BLaER1 treated with 17β-estradiol and CSF1 and Interleukin-3, amounts not matched to agents 10 nM and 100 nM (cell line): ENCODE measurements at regions not wholly inside any gene's neighbourhood (a gene's known extent, or its start where the extent isn't known, plus 50 kb on each side); places are given as distances from the start of the nearest gene placed in this dataset.

Experiments used
- H3K27ac ChIP-seq, 11 experiments: shearing (Covaris generic); formaldehyde crosslinking; 2 replicates each; pipeline ENCODE4 v1.8.1; 2022
- H3K27me3 ChIP-seq, 11 experiments: shearing (Covaris generic); formaldehyde crosslinking; 2 replicates each; pipeline ENCODE4 v1.8.1; 2022
- H3K36me3 ChIP-seq, 11 experiments: shearing (Covaris generic); formaldehyde crosslinking; 2 replicates each; pipeline ENCODE4 v1.8.1; 2022
- H3K4me1 ChIP-seq, 10 experiments: shearing (Covaris generic); formaldehyde crosslinking; 2 replicates each; pipeline ENCODE4 v1.8.1; 2022
- H3K4me2 ChIP-seq, 11 experiments: shearing (Covaris generic); formaldehyde crosslinking; 2 replicates each; pipeline ENCODE4 v1.8.1; 2022
- H3K4me3 ChIP-seq, 10 experiments: shearing (Covaris generic); formaldehyde crosslinking; 2 replicates each; pipeline ENCODE4 v1.8.1; 2022
- H3K9ac ChIP-seq, 11 experiments: shearing (Covaris generic); formaldehyde crosslinking; 2 replicates each; pipeline ENCODE4 v1.8.1; 2022
- H3K9me3 ChIP-seq, 11 experiments: shearing (Covaris generic); formaldehyde crosslinking; replicated peaks in 1 of 11; 2 replicates each; pipeline ENCODE4 v1.8.1; 2022
- H4K20me1 ChIP-seq, 11 experiments: shearing (Covaris generic); formaldehyde crosslinking; 2 replicates each; pipeline ENCODE4 v1.8.1; 2022
- Cebpa-rat ChIP-seq, 11 experiments: shearing (Covaris generic); IDR thresholded peaks; 2 replicates each; pipeline ENCODE4 v1.8.1; 2022

DNA sequence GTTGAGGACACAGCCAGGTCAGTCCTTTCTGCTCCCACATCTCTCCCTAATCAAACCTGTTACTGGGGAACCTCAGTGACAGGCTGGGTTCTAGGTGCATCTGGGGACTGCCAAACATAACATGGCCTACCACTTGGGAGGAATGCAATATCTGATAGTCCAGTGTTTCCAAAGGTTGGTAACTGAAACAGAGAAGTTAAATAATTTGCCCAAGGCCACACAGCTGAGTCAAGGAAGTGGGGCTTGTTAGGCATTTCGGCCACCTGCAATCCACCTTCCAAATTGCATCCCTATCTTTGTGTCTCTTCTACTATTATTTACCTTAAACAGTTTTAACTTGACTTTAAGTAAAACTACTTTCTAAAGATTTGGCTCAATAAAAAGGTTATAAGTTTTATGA, 731.3 kb downstream of the UQCRFS1 start:
- peak overlapping the region; percentile 59 to 80 (median 69) for H3K4me2 ChIP-seq
- peak overlapping the region in 7 of 11 experiments; percentile 3 to 65 (median 35); a peak in 9 of 22 replicates for H3K27ac ChIP-seq
- no peaks in the 10 kb centered on the region for H3K27me3 ChIP-seq
- H3K4me3 ChIP-seq, result no peak overlapping the region; a peak in 2 of 20 replicates
- H3K4me1 ChIP-seq, result peaks cover 36 to 62% (median 60%) of the 10 kb centered on the region in 10 experiments
- H3K36me3 ChIP-seq, result no peaks in the 10 kb centered on the region
- H3K9me3 ChIP-seq, result peaks cover 9 to 21% (median 12%) of the 10 kb centered on the region in 11 experiments; a peak in 20 of 22 replicates
- TF ChIP-seq Cebpa-rat (IDR thresholded peaks at IDR 0.05), result no peak
- no peaks in the 10 kb centered on the region for H4K20me1 ChIP-seq
- H3K9ac ChIP-seq, result 0 out of 22 replicates have a peak overlapping the region, but pooled peaks of 1 of the 11 experiments have one; percentile 18

DNA sequence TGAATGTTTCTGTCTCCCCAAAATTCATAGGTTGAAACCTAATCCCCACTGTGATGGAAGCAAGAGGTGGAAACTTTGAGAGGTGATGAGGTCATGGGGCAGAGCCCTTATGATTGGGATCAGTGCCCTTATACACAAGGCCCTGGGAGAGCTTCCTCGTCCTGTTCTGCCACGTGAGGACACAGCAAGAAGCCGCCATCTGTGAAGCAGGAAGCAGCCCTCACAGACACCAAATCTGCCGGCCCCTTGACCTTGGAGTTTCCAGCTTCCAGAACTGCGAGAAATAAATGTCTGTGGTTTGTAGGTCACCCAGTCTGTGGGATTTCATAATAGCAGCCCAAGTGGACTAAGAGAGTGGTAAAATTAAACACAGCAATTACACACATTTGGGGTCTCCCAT, 737.4 kb downstream of the UQCRFS1 start:
- Histone ChIP-seq H3K4me3 (no peak overlapping the region), H3K9ac (no peak overlapping the region), H3K4me1 (peaks cover 38 to 57% (median 47%) of the 10 kb centered on the region in 10 experiments), H3K36me3 (no peaks in the 10 kb centered on the region), H3K27ac (0 out of 22 replicates have a peak overlapping the region, but pooled peaks of 2 of the 11 experiments have one; percentile 8 to 11), H3K27me3 (no peaks in the 10 kb centered on the region; a peak in 1 of 22 replicates), H3K4me2 (peak overlapping the region in 10 of 11 experiments; percentile 1 to 55 (median 30); a peak in 15 of 22 replicates), H3K9me3 (peaks cover 9 to 22% (median 15%) of the 10 kb centered on the region in 11 experiments; a peak in 20 of 22 replicates), H4K20me1 (no peaks in the 10 kb centered on the region)
- TF ChIP-seq Cebpa-rat (IDR thresholded peaks at IDR 0.05), result no peak

DNA sequence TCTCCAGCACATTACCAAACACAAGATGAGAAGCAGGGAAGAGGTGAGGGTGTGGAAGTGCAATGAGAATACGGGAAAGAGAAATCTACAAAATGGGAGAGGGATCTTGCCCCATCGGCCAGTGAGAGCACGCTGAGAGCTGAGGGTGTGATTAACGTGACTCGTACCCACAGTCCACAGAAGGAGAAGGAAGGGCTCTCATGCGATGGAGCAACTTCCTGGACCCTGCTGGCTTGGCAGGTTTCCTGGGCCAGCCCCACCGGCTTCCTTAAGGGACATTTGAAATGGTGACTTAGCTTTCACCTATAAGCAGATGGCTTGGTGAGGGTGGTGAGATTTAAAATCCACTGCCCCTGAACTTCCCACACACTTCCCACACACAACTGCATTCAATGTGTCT, 740.1 kb downstream of the UQCRFS1 start:
- no peaks in the 10 kb centered on the region for H3K36me3 ChIP-seq
- H3K4me3 ChIP-seq, result peak overlapping the region in 1 of 10 experiments; percentile 33; a peak in 1 of 20 replicates
- peak overlapping the region in 1 of 11 experiments; percentile 19; a peak in 3 of 22 replicates for H3K9ac ChIP-seq
- peaks cover 59 to 82% (median 71%) of the 10 kb centered on the region in 10 experiments for H3K4me1 ChIP-seq
- peak overlapping the region in 5 of 11 experiments; percentile 8 to 49 (median 38); a peak in 6 of 22 replicates for H3K27ac ChIP-seq
- no peak for TF ChIP-seq Cebpa-rat (IDR thresholded peaks at IDR 0.05)
- H3K9me3 ChIP-seq, result peaks cover 0 to 11% (median 0%) of the 10 kb centered on the region in 11 experiments; a peak in 1 of 22 replicates
- peak overlapping the region; percentile 61 to 87 (median 72) for H3K4me2 ChIP-seq
- no peaks in the 10 kb centered on the region; a peak in 1 of 22 replicates for H4K20me1 ChIP-seq
- H3K27me3 ChIP-seq, result no peaks in the 10 kb centered on the region; a peak in 1 of 22 replicates

DNA sequence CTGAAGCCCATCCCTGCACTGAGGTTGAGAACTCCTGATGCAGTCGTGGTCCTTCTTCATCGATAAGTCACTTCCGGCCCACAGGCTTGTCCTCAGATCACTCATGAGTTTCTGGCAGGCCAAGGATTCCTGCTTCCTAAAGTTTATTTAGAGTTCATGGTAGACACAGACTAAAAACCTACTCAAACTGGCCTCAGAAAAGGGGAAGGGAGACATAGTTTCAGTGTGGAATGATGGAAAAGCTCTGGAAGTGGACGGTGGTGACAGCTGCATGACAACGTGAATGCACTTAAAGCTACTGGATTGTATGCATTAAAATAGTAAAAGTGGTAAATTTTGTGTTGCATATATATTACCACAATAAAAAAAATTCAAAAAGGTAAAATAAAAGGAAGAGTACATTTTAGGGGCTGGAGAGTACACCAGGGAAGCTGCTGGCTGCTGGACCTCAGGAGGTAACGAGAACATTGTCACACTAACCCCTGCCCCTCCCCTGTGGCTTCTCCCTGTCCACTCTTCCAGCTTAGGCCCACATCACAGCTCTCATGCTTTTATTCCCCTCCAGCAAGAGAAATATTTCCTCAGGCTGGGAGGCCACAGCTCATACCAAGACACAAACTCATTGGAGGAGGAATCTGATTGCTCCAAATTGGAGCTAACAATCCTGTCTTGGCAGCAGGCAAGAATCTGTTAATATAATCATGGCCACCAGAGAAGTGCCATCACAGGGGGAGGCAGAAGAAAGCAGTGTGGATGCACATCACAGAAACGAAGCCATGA, 741.0 kb downstream of the UQCRFS1 start:
- Histone ChIP-seq H3K4me2 (peak overlapping the region; percentile 61 to 87 (median 72)), H3K9ac (no peak overlapping the region; a peak in 1 of 22 replicates), H3K36me3 (no peaks in the 10 kb centered on the region), H3K4me3 (no peak overlapping the region), H3K27ac (peak overlapping the region in 3 of 11 experiments; percentile 8 to 49 (median 37); a peak in 3 of 22 replicates), H3K9me3 (peaks cover 0 to 11% (median 0%) of the 10 kb centered on the region in 11 experiments; a peak in 1 of 22 replicates), H4K20me1 (no peaks in the 10 kb centered on the region; a peak in 1 of 22 replicates), H3K27me3 (no peaks in the 10 kb centered on the region; a peak in 1 of 22 replicates), H3K4me1 (peaks cover 59 to 87% (median 75%) of the 10 kb centered on the region in 10 experiments)
- no peak for TF ChIP-seq Cebpa-rat (IDR thresholded peaks at IDR 0.05)

DNA sequence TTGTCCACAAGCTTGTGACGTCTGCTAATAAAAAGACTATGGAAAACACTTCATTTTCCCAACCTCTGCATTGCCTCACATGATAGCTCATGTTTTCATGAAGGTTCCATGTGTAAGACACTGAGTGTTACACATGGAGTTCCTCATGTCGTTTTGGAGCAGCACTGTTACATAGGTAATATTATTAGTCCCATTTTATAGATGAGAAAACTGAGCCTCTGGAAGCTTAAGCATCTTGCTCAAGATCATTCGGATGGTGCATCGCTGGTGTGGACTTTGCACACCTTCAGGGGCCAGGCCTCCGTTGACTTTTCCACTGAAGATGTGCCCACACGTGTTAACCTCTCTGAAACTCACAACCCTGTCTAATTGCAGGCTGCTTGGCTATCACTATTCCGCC, 743.4 kb downstream of the UQCRFS1 start:
- H3K9ac ChIP-seq, result 0 out of 22 replicates have a peak overlapping the region, but pooled peaks of 1 of the 11 experiments have one; percentile 47
- H3K36me3 ChIP-seq, result no peaks in the 10 kb centered on the region
- peaks cover 58 to 81% (median 74%) of the 10 kb centered on the region in 10 experiments for H3K4me1 ChIP-seq
- peak overlapping the region; percentile 74 to 94 (median 85) for H3K4me2 ChIP-seq
- H3K9me3 ChIP-seq, result no peaks in the 10 kb centered on the region
- peak overlapping the region in 2 of 10 experiments; percentile 3 to 8; a peak in 2 of 20 replicates for H3K4me3 ChIP-seq
- H3K27ac ChIP-seq, result peak overlapping the region in 2 of 11 experiments; percentile 18 to 38; a peak in 2 of 22 replicates
- no peaks in the 10 kb centered on the region; a peak in 1 of 22 replicates for H4K20me1 ChIP-seq
- H3K27me3 ChIP-seq, result no peaks in the 10 kb centered on the region; a peak in 1 of 22 replicates
- TF ChIP-seq Cebpa-rat (IDR thresholded peaks at IDR 0.05), result no peak

DNA sequence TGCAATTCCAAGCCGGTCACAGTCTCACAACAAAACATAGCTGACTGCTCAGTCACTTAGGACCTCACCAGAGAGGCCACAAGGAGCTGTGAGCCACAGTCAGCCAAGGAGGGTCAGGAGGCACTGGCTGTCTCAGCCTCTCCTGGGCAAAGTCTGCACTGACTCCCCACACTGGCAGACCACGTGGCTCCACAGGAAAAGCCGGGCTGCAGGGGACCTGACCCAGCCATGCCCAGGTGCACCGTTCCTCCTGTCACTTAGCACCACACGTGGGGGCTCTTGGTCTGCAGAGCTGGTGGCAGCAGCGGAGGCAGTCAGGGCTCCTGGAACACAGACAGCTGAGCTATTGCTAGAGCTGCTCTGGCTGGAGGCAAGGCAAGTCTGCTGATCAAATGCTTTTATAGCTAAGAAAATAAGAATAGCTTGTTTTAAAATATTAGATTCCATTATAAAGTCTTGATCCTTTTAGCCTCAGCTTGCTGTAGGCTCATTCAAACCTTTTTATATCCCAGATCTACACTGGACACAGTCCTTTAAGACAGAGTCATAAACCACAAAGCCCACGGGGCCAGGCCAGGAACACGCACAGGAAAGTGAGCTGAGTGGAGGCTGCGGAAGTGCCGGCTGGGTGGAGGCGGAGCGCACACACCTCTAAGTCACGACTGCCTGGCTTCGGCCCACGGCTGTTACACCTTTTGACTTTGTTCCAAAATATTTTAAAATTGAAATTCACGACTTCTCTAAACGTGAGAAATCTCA, 744.1 kb downstream of the UQCRFS1 start:
- Histone ChIP-seq H3K36me3 (no peaks in the 10 kb centered on the region), H3K4me2 (peak overlapping the region; percentile 74 to 94 (median 85)), H3K4me3 (peak overlapping the region in 5 of 10 experiments; percentile 1 to 13 (median 8); a peak in 3 of 20 replicates), H3K27me3 (no peaks in the 10 kb centered on the region; a peak in 1 of 22 replicates), H3K9me3 (no peaks in the 10 kb centered on the region), H3K27ac (peak overlapping the region in 3 of 11 experiments; percentile 0 to 38 (median 37); a peak in 3 of 22 replicates), H3K9ac (peak overlapping the region in 6 of 11 experiments; percentile 5 to 47 (median 14); a peak in 7 of 22 replicates), H4K20me1 (no peaks in the 10 kb centered on the region; a peak in 1 of 22 replicates), H3K4me1 (peaks cover 56 to 75% (median 71%) of the 10 kb centered on the region in 10 experiments)
- TF ChIP-seq Cebpa-rat (IDR thresholded peaks at IDR 0.05), result no peak

DNA sequence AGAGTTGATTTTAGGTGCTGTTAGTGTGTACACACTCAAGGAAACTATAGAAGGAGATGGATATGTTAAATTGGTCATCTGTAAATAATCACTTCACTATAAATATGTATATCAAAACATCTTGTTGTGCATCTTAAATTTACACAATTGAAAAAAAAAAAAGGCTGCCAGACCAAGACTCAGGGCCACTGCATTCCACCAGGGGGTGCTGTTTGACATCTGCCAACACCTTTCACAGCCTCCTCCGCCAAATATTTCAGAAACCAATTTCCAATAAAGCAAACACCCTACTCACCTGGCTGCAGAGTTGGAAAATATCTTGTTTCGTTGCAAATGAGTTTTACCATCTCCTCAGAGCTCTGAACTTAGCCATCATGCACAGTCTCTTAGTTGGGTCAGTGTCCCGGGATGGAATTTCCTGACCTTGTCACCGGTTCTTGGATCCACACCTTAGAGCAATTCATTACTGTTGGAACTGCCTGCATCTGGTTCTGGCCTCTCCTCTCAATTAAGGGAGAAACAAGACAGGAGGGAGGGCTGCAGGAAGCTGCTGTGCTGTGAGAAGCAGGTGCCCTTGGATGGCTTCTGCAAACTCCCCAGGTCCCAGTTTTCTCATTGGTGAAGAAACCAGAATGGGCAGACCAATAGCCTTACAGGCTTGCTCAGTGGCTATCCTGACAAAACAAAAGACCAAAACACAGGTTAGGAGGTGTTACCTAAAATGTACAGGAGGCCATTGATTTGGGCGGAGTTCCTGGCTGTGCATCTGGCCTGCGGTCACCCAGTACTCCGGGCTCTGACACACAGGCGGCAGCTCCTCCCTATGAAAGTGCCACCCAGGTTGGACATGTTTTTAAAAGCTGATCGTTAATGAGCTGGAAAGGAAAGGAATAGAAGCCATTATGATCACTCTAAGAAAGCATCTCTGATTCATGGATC, 746.6 kb downstream of the UQCRFS1 start:
- H3K9ac ChIP-seq, result no peak overlapping the region
- no peak for TF ChIP-seq Cebpa-rat (IDR thresholded peaks at IDR 0.05)
- H3K4me3 ChIP-seq, result no peak overlapping the region
- no peak overlapping the region for H3K4me2 ChIP-seq
- H3K9me3 ChIP-seq, result no peaks in the 10 kb centered on the region
- no peaks in the 10 kb centered on the region for H3K36me3 ChIP-seq
- no peaks in the 10 kb centered on the region; a peak in 1 of 22 replicates for H4K20me1 ChIP-seq
- peaks cover 32 to 54% (median 48%) of the 10 kb centered on the region in 10 experiments for H3K4me1 ChIP-seq
- H3K27me3 ChIP-seq, result no peaks in the 10 kb centered on the region; a peak in 1 of 22 replicates
- no peak overlapping the region for H3K27ac ChIP-seq
